Cardiac fibroblast (primary cell): ENCODE measurements at regions not wholly inside any gene's neighbourhood (a gene's known extent, or its start where the extent isn't known, plus 50 kb on each side); places are given as distances from the start of the nearest gene placed in this dataset.

Experiments
- DNase-seq, 2 donors: peaks; one replicate each; pipeline versions ENCODE4 v3.0.0 to v3.0.0-alpha.2; 2010; ENCODE audit warnings: low read depth in 2 of 2
- H3K4me3 ChIP-seq, 2 donors: replicated peaks in 1 of 2; 1 replicate in 1 of 2; 2 replicates in 1 of 2; pipeline ENCODE4 v1.5.1; 2011; ENCODE audit warnings: low read depth in 2 of 2, low read length in 2 of 2, mild to moderate bottlenecking in 2 of 2, moderate library complexity in 1 of 2
- CTCF ChIP-seq: IDR thresholded peaks from one replicate; pipeline ENCODE4 v1.5.1; 2011; ENCODE audit warnings: low read depth, mild to moderate bottlenecking, low read length, inconsistent platforms

- no peak overlapping the region for H3K4me3 ChIP-seq
- DNase-seq = no peak
- no peak for TF ChIP-seq CTCF
Observed at GRCh38 chr7:67890316-67890715, 893.7 kb downstream of the TYW1 start.

GRCh38 chr7:67894746-67895145 is 898.1 kb downstream of the TYW1 start:
- DNase-seq = no peak
- no peak overlapping the region for H3K4me3 ChIP-seq
- TF ChIP-seq CTCF = no peak

GRCh38 chr7:67896721-67897120 is 900.1 kb downstream of the TYW1 start:
- no peak for DNase-seq
- no peak overlapping the region for H3K4me3 ChIP-seq
- no peak for TF ChIP-seq CTCF

- no peak for DNase-seq
- H3K4me3 ChIP-seq = no peak overlapping the region
- no peak for TF ChIP-seq CTCF
Observed at GRCh38 chr7:67900456-67900855, 903.8 kb downstream of the TYW1 start.

- no peak for TF ChIP-seq CTCF
- no peak overlapping the region for H3K4me3 ChIP-seq
- DNase-seq = no peak
Observed at GRCh38 chr7:67901808-67902480, 905.3 kb downstream of the TYW1 start.

GRCh38 chr7:67907792-67908191 is 911.2 kb downstream of the TYW1 start:
- no peak for DNase-seq
- H3K4me3 ChIP-seq = no peak overlapping the region
- TF ChIP-seq CTCF = no peak

GRCh38 chr7:67912437-67912836 is 915.8 kb downstream of the TYW1 start:
- no peak for TF ChIP-seq CTCF
- no peak overlapping the region for H3K4me3 ChIP-seq
- no peak for DNase-seq
